NCI-H748 (cell line): ENCODE measurements at regions not wholly inside any gene's neighbourhood (a gene's known extent, or its start where the extent isn't known, plus 50 kb on each side); places are given as distances from the start of the nearest gene placed in this dataset.
A peak's percentile ranks its signal among the peaks of the same experiment; 100 is the strongest.
"Not testable (repeated sequence)": the region's sequence is repeated elsewhere in the genome, so short reads cannot be mapped to it uniquely, and the experiment has no call there.

Experiments used
- DNase-seq: peaks from one replicate; lab custom pipeline; 2025; ENCODE audit not compliant: unreplicated experiment; lab: John Stamatoyannopoulos, UW

GRCh38 chr6:116982401-116982800 lies 105.4 kb downstream of the RFX6 start:
- DNase-seq, result no peak

DNA sequence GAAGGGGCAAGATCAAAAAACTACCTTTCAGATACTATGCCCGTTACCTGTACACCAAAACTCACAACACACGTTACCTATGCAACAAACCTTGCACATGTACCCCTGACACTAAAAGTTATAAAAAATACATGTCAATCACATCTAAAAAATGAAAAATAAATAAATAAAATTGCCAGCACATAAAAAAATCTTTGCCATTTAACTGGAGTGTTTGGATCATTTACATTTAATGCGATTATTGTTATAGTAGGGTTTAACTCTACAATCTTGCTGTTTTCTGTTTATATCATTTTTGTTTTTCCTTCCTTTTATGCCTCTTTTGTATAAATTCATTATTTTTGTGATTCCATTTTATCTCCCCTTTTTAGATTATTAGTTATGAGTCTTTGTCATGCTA lies 106.3 kb downstream of the RFX6 start:
- no peak for DNase-seq

GRCh38 chr6:116986819-116987218 lies 109.8 kb downstream of the RFX6 start:
- no peak for DNase-seq

- no peak for DNase-seq
Observed at GRCh38 chr6:116990679-116991078, 113.6 kb downstream of the RFX6 start.

DNA sequence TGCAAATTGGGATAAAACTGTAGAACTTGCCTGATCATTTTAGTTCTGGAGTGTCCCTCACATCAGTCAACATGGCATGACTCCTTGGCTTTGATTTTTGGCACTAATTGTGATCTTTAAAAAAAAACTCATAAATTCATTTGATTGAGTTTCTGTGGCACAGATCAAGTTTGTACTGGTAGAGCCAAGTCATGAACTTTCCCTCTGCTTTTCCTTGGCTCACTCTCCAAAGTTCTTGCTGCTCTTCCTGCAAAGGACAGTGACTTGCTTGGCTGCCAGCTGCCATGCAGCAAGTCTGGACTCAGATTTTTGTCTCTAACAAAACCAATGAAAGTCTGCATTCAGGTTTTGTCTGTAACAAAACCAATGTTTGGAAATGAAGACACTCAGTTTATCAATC lies 115.5 kb downstream of the RFX6 start:
- no peak for DNase-seq

GRCh38 chr6:116994447-116994846 lies 117.4 kb downstream of the RFX6 start:
- peak; percentile 35 for DNase-seq

DNA sequence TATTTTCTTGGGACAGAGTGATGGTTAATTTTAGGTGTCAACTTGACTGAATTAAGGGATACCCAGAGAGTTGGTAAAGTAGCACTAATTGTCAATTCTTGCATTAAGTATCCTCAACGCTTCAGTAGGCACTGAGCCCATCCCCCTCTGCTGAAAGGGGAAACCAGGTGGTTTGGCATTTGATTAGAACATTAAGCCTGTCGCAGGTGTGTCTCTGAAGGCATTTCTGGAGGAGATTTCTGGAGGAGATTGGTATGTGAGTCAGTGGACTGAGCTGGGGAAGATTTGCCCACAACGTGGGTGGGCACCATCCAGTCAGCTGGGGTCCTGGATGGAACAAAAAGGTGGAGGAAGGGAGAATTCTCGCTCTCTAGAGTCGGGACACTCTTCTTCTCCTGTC lies 119.8 kb downstream of the RFX6 start:
- DNase-seq, result no peak

DNA sequence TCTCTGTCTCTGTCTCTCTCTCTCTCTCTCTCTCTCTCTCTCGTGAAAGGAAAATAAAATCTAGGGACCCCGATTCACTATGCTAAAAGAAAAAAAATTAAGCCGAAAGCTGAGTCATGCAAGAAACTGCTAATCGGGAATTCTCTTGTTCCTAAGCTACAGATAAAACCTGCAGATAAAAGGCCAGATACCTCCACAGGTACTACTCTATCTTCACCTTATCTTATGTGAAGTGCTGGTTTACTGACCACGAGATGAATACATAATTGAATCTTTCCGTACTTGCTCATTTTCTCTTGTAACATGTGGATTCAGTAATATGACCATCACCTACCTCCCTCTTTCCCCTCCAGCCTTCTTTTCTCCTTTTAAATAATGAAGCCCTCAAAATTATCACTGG lies 120.5 kb downstream of the RFX6 start:
- no peak for DNase-seq

DNA sequence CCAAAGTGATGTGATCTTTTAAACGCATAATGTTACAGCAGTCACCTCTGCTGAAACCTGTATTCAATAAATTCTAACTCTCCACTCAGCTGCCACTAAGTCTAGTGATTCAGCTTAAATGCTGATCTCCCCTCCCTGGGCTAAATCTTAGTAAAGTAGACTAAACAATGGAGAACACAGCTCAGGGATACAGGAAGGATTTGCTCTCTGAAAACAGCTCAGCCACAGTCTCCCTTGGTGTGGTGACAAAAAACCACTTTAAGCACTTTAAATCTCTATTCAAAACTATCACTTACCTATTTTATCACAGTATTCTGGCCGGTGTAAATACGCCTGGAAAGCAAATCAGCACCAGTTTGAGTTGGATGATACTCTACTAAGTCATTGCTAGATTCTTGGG lies 130.6 kb downstream of the RFX6 start:
- no peak for DNase-seq

DNA sequence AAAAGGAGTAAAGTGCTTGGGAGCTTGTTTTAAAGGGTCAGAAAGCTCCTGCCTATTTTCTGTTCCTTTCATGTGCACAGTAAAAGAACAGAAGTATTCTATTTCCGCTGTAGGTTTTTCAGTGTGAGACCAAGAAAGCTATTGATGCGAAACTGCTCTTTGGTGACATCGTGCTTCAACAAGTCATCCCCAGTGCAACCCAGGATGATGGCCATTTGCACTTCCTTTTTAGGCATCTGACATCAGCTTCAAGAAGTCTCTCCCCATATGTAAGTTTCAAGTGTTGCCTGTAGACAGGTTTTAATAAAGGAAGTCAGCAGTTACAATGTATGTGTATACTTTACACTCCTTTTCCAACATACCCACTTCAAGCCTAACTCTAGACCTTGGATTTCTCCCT lies 131.6 kb downstream of the RFX6 start:
- no peak for DNase-seq

GRCh38 chr6:117014641-117015473 lies 137.8 kb downstream of the RFX6 start:
- not testable (repeated sequence) for DNase-seq

DNA sequence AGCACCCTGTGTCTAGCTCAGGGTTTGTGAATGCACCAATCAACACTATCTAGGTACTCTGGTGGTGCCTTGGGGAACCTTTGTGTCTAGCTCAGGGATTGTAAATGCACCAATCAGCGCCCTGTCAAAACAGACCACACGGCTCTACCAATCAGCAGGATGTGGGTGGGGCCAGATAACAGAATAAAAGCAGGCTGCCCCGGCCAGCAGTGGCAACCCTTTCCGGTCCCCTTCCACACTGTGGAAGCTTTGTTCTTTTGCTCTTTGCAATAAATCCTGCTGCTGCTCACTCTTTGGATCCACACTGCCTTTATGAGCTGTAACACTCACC lies 138.4 kb downstream of the RFX6 start:
- DNase-seq, result not testable (repeated sequence)

GRCh38 chr6:117018771-117019170 lies 141.7 kb downstream of the RFX6 start:
- no peak for DNase-seq

DNA sequence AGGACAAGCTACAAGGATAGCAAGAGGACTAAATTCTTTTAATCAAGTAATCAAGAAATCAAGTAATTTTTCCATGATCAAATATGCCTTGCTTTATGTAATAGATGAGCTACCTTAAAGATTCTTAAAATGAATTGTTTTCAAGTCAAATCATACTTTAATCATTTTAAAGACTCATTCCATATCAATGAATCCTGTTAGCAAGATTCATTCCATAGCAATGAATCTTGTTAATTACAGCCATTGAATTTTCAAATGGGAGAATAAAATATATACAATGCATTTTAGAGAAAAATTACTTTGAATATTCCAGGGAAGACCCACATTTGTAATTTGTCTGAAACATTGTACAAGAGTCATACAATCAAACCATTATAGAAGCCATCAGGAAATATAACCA lies 145.7 kb downstream of the RFX6 start:
- DNase-seq, result no peak

DNA sequence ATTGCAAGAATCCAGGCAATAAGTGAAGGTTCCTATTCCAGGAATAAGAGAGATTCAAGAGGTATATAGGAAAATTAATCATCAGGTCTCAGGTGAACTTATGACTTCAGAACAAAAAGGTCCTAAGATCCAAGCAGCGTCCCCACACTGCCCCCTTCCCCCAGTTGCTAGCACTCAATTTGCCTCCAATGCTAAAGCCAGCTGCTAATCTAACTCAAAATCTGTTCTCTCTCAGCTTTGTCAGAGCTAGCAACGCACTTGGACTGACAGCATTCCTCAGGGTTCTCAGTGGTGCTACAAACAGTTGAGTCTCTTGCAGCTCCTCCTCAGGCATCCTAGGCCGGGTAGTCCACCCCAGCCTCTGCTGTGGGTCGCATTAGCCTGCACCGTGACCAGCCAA lies 148.3 kb downstream of the RFX6 start:
- DNase-seq, result no peak

DNA sequence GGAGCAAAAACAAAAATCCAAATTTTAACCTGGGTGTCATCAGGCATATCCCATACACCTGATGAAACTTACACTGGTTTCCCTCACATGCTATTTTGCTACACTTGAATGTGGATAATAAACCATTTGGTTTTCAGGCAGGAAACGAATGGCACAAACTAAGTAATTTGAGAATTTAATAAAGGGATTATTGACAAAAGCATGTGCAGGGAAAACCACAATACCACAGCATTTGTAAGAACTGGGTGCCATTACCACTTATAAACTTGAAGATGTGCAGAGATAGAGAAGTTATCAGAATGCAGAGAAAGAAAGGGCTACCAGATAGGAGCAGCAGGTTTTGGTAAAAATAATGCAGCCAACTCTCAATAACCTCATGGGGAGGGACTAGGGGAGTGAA lies 151.2 kb downstream of the RFX6 start:
- no peak for DNase-seq

DNA sequence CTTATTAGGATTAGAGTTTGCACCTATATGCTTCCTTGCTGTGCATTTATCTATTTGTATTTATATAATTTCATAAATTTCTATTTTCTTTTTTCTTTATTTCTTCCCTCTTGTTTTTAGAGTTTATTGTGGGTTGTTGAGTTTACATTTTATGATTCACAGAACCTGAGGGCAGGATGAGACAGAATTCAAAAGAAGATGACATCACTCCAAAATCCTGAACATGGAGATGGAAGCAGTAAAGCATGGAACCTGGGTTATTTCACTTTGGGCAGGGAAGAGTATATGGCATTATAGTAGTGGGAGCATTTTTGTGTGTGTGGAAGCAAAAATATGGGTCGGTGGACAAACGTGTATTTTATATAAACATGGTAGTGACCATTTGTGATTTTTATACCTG lies 157.5 kb downstream of the RFX6 start:
- DNase-seq, result no peak

DNA sequence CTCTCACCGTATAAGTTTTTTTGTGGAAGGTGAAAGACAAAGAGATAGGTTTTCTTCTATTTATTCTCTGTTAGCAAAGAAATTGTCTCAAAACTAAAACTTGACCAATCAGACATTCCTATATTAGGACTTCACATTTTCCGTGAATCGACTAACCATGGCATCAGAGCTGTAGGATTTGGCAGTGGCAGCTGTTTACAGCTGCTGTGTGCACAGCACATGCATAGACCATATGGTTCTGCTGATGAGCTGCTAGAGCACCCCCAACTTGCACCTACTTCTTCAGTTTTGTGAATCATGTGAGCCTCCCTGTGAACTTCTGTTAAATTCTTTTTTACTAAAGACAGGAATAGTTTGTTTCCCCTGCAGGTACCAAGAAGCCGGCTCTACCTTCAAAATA lies 157.9 kb downstream of the RFX6 start:
- DNase-seq, result no peak

GRCh38 chr6:117050301-117050700 lies 173.3 kb downstream of the RFX6 start:
- no peak for DNase-seq

DNA sequence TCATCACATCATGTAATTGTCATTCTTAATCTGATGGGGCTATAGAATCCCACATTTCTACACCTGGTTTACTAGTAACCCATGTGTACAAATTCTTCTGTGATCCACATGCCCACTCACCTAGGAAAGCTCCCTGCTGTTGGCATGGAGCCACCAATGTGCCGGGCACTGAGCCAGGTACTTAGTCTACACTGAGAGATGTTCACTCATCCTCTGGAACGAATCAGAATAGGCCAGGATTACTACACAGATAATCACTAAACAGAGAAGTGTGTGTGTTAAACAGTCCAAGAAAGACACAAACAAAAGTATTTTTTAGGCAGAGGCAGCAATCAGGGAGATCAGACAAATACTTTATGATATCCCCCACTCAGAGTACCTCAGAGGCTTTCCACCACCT lies 193.2 kb upstream of the VGLL2 start:
- peak; percentile 61 for DNase-seq

- no peak for DNase-seq
Observed at GRCh38 chr6:117072781-117073180, 192.6 kb upstream of the VGLL2 start.

DNA sequence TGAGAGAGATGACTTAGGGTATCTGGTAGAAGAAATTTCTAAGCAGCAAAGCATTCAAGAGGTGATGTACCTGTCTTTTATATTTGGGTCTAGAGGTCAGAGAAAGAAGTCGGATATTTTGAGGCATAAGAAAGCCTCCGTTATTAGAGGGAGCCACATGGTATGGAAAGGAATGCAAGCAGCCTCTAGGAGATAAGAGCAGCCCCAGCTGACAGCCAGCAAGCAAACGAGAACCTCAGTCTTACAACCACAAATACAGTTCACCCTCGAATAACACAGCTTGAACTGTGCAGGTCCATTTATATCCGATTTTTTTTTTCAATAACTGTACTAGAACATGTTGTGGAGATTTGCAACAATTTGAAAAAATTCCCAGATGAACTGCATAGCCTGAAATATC lies 190.7 kb upstream of the VGLL2 start:
- DNase-seq, result no peak

- DNase-seq, result peak; percentile 6
Observed at GRCh38 chr6:117075218-117075617, 190.1 kb upstream of the VGLL2 start.
